ENCODE measurements at regions not wholly inside any gene's neighbourhood (a gene's known extent, or its start where the extent isn't known, plus 50 kb on each side); places are given as distances from the start of the nearest gene placed in this dataset.

- Histone ChIP-seq H3K4me1 (ENCODE audit: low read depth) (no peaks in the 10 kb centered on the region), H3K4me3 (no peak overlapping the region), H3K36me3 (ENCODE audit: low read depth) (no peaks in the 10 kb centered on the region), H3K9me3 (no peaks in the 10 kb centered on the region)
- TF ChIP-seq, protein P1, sequence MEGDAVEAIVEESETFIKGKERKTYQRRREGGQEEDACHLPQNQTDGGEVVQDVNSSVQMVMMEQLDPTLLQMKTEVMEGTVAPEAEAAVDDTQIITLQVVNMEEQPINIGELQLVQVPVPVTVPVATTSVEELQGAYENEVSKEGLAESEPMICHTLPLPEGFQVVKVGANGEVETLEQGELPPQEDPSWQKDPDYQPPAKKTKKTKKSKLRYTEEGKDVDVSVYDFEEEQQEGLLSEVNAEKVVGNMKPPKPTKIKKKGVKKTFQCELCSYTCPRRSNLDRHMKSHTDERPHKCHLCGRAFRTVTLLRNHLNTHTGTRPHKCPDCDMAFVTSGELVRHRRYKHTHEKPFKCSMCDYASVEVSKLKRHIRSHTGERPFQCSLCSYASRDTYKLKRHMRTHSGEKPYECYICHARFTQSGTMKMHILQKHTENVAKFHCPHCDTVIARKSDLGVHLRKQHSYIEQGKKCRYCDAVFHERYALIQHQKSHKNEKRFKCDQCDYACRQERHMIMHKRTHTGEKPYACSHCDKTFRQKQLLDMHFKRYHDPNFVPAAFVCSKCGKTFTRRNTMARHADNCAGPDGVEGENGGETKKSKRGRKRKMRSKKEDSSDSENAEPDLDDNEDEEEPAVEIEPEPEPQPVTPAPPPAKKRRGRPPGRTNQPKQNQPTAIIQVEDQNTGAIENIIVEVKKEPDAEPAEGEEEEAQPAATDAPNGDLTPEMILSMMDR (IDR thresholded peaks at IDR 0.05) = no peak
- no peak for ATAC-seq
- intact Hi-C loops (cut with DNase I, micrococcal nuclease) = no loop called here
- DNase-seq = no peak
Observed at GRCh38 chr5:156259618-156260017, 67.3 kb upstream of the SGCD start.

DNA sequence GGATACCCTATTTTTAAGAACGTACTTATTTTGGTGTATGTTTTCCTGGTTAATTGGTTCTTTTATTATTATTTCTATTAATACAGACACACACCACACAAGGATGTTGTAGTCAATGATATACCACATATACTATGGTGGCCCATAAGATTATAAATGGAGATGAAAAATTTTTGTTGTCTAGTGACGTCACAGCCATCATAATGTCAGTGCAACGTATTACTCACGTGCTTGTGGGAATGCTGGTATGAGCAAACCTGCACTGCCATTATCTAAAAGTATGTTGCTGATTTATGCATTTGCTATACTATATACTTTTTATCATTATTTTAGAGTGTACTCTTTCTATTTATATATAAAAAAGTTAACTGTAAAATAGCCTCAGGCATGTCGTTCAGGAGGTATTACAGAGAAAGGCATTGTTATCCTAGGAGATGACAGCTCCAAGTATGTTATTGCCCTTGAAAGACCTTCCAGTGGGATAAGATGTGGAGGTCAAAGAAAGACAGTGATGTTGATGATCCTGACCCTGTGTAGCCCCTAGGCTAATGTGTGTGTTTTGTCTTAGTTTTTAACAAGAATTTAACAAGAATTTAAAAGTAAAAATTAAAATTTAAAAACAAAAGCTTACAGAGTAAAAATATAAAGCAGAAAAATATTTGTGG, 65.6 kb upstream of the SGCD start:
- ATAC-seq = no peak
- H3K4me1 ChIP-seq (ENCODE audit: low read depth) = no peaks in the 10 kb centered on the region
- H3K4me3 ChIP-seq = no peak overlapping the region
- TF ChIP-seq, protein P1 (IDR thresholded peaks at IDR 0.05) = no peak
- H3K36me3 ChIP-seq (ENCODE audit: low read depth) = no peaks in the 10 kb centered on the region
- intact Hi-C loops (cut with DNase I, micrococcal nuclease) = no loop called here
- H3K9me3 ChIP-seq = no peaks in the 10 kb centered on the region
- DNase-seq = no peak

DNA sequence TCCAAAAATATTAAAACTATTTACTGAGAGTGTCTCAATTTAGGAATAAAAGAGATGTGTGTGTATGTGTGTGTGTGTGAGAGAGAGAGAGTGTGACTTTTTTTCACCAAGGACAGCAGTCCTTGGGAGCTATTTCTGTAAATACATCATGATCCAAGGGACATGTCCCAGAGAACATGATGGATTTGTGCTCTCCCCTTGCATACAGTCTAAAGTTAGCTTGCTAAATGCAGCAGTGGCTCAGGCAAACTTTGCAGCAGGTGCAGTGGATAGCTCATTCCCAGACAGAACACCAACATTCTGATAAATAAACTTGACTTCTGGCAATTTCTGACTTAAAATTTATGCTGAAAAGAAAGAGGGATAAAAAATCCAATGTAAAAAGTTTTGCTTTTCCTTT, 55.4 kb upstream of the SGCD start:
- no peak for DNase-seq
- no peaks in the 10 kb centered on the region for H3K4me1 ChIP-seq (ENCODE audit: low read depth)
- intact Hi-C loops (cut with DNase I, micrococcal nuclease) = no loop called here
- H3K4me3 ChIP-seq = no peak overlapping the region
- TF ChIP-seq, protein P1 (IDR thresholded peaks at IDR 0.05) = no peak
- H3K36me3 ChIP-seq (ENCODE audit: low read depth) = no peaks in the 10 kb centered on the region
- H3K9me3 ChIP-seq = no peaks in the 10 kb centered on the region
- no peak for ATAC-seq

GRCh38 chr5:156272139-156272538, 54.8 kb upstream of the SGCD start:
- H3K9me3 ChIP-seq = no peaks in the 10 kb centered on the region
- TF ChIP-seq, protein P1 (IDR thresholded peaks at IDR 0.05) = no peak
- no peak overlapping the region for H3K4me3 ChIP-seq
- H3K4me1 ChIP-seq (ENCODE audit: low read depth) = no peaks in the 10 kb centered on the region
- intact Hi-C loops (cut with DNase I, micrococcal nuclease) = no loop called here
- no peaks in the 10 kb centered on the region for H3K36me3 ChIP-seq (ENCODE audit: low read depth)
- ATAC-seq (no peak), DNase-seq (no peak)

GRCh38 chr5:156273325-156273724, 53.6 kb upstream of the SGCD start:
- DNase-seq (no peak), ATAC-seq (no peak)
- Histone ChIP-seq H3K4me3 (no peak overlapping the region), H3K36me3 (ENCODE audit: low read depth) (no peaks in the 10 kb centered on the region), H3K9me3 (no peaks in the 10 kb centered on the region), H3K4me1 (ENCODE audit: low read depth) (no peaks in the 10 kb centered on the region)
- intact Hi-C loops (cut with DNase I, micrococcal nuclease) = no loop called here
- TF ChIP-seq, protein P1 (IDR thresholded peaks at IDR 0.05) = no peak

- intact Hi-C loops (cut with DNase I, micrococcal nuclease) = no loop called here
- DNase-seq (no peak), ATAC-seq (no peak)
- H3K4me3 ChIP-seq = no peak overlapping the region
- H3K4me1 ChIP-seq (ENCODE audit: low read depth) = no peaks in the 10 kb centered on the region
- TF ChIP-seq, protein P1 (IDR thresholded peaks at IDR 0.05) = no peak
- no peaks in the 10 kb centered on the region for H3K9me3 ChIP-seq
- no peaks in the 10 kb centered on the region for H3K36me3 ChIP-seq (ENCODE audit: low read depth)
Observed at GRCh38 chr5:156274453-156274852, 52.5 kb upstream of the SGCD start.

All from mucosa of descending colon (tissue), 3 donors.